ENCODE measurements at regions not wholly inside any gene's neighbourhood (a gene's known extent, or its start where the extent isn't known, plus 50 kb on each side); places are given as distances from the start of the nearest gene placed in this dataset.

GRCh38 chrX:94612140-94612539 lies 938.1 kb downstream of the FAM133A start:
- H3K36me3 Mint-ChIP-seq (ENCODE audit: low read depth): peaks cover 15% of the 10 kb centered on the region; the same call in 2 of the 3 replicates
- Histone ChIP-seq H3K4me1 (ENCODE audit: insufficient read depth) (peaks cover 2% of the 10 kb centered on the region; the same call in 1 of the 2 replicates), H3K4me3 (no peak overlapping the region), H3K79me2 (replicated peaks; ENCODE audit: insufficient read depth) (no peaks in the 10 kb centered on the region), H2AFZ (no peak overlapping the region), H3K36me3 (ENCODE audit: insufficient read depth) (no peaks in the 10 kb centered on the region), H3F3A (replicated peaks; ENCODE audit: low read depth) (no peaks in the 10 kb centered on the region), H3K9me2 (ENCODE audit: insufficient read depth) (no peaks in the 10 kb centered on the region), H3K4me2 (no peak overlapping the region), H4K20me1 (replicated peaks; ENCODE audit: insufficient read depth) (no peaks in the 10 kb centered on the region), H3K27me3 (ENCODE audit: insufficient read depth) (no peaks in the 10 kb centered on the region), H3K27ac (ENCODE audit: low read depth) (no peak overlapping the region)
- H3K4me3 Mint-ChIP-seq: no peak overlapping the region
- H3K9me3 Mint-ChIP-seq: peaks cover 7% of the 10 kb centered on the region
- H3K27me3 Mint-ChIP-seq (ENCODE audit: insufficient read depth, low read depth, poor library complexity): no peaks in the 10 kb centered on the region
- no peak for ATAC-seq
- TF ChIP-seq EZH2 (IDR thresholded peaks at IDR 0.05; ENCODE audit: low read depth, unreplicated experiment) (no peak), JUNB (IDR thresholded peaks at IDR 0.05; ENCODE audit: unreplicated experiment) (no peak), ZNF331 (CRISPR knock-in tag; IDR thresholded peaks at IDR 0.05; ENCODE audit: low read depth) (no peak), POLR2AphosphoS5 (IDR thresholded peaks at IDR 0.05; ENCODE audit: low read depth) (no peak), NANOG (IDR thresholded peaks at IDR 0.05; ENCODE audit: borderline replicate concordance) (no peak), EZH2phosphoT487 (IDR thresholded peaks at IDR 0.05; ENCODE audit: unreplicated experiment) (no peak), STAT1 (IDR thresholded peaks at IDR 0.05; ENCODE audit: unreplicated experiment) (no peak), CTCF (conservative IDR thresholded peaks at IDR 0.05; ENCODE audit: low read depth in 2 of 2) (no peak), ZNF462 (CRISPR knock-in tag; IDR thresholded peaks at IDR 0.05) (no peak), CREB1 (CRISPR knock-in tag; IDR thresholded peaks at IDR 0.05; ENCODE audit: low read depth) (no peak)
- TF ChIP-seq, protein P1, sequence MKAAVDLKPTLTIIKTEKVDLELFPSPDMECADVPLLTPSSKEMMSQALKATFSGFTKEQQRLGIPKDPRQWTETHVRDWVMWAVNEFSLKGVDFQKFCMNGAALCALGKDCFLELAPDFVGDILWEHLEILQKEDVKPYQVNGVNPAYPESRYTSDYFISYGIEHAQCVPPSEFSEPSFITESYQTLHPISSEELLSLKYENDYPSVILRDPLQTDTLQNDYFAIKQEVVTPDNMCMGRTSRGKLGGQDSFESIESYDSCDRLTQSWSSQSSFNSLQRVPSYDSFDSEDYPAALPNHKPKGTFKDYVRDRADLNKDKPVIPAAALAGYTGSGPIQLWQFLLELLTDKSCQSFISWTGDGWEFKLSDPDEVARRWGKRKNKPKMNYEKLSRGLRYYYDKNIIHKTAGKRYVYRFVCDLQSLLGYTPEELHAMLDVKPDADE (IDR thresholded peaks at IDR 0.05): no peak
- H3K27ac Mint-ChIP-seq: no peak overlapping the region
- no peak for DNase-seq (ENCODE audit: low spot score)
- H3K4me1 Mint-ChIP-seq: no peaks in the 10 kb centered on the region

All from GM23338 (cell line).